Mesothelial cell of epicardium (in vitro differentiated cells): ENCODE measurements at regions not wholly inside any gene's neighbourhood (a gene's known extent, or its start where the extent isn't known, plus 50 kb on each side); places are given as distances from the start of the nearest gene placed in this dataset.

Experiments
- DNase-seq, 2 experiments: peaks; one replicate each; pipeline ENCODE4 v3.0.0; 2021; ENCODE audit warnings: low spot score in 2 of 2; ENCODE audit not compliant: unreplicated experiment in 2 of 2
- H3K27ac Mint-ChIP-seq: 2 replicates; pipeline ENCODE4 v1.8.0; 2021; ENCODE audit warnings: mixed read lengths
- H3K27me3 Mint-ChIP-seq: 2 replicates; pipeline ENCODE4 v1.8.0; 2021; ENCODE audit warnings: low read depth, mixed read lengths
- H3K36me3 Mint-ChIP-seq: 2 replicates; pipeline ENCODE4 v1.8.0; 2021; ENCODE audit warnings: mixed read lengths
- H3K4me1 Mint-ChIP-seq: 2 replicates; pipeline ENCODE4 v1.8.0; 2021; ENCODE audit warnings: mixed read lengths
- H3K4me3 Mint-ChIP-seq: 2 replicates; pipeline ENCODE4 v1.8.0; 2021; ENCODE audit warnings: mild to moderate bottlenecking, moderate library complexity, mixed read lengths
- H3K9me3 Mint-ChIP-seq: 2 replicates; pipeline ENCODE4 v1.8.0; 2021; ENCODE audit warnings: mixed read lengths
- TF ChIP-seq, protein P1 (sequence below): fragments of 200-600 bp; sonication (generic); IDR thresholded peaks from one replicate; pipeline ENCODE4 v1.5.0; 2021; ENCODE audit warnings: antibody characterized with exemption; ENCODE audit not compliant: unreplicated experiment

DNA sequence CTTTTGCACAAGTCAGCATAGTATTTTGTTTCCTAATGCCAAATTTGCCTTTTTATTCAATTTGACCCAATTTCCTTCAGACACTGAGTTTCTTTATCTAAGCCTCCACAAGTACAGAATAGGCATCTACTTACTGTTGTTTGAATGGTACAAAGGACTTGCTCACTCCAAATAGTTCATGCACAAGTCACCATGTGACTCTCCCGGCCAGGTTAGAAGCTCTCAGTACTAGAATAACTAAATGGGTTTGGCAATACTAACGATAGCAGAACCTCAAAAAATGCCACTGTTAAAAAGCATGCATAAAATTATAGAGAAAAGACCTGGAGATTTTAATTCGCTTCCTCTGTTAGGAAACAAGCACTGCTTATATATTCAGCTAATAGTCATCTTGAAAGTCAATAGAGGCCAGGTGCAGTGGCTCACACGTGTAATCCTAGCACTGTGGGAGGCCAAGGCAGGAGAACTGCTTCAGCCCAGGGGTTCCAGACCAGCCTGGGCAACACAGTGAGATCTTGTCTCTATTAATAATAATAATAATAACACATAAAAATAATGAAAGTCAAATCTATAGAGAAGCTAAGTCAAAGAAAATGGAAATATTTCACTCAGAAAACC lies 335.8 kb upstream of the MBL2 start:
- no peaks in the 10 kb centered on the region for H3K4me1 Mint-ChIP-seq
- no peaks in the 10 kb centered on the region for H3K27me3 Mint-ChIP-seq
- H3K27ac Mint-ChIP-seq: no peak overlapping the region
- H3K36me3 Mint-ChIP-seq: peaks cover 4% of the 10 kb centered on the region
- no peak for DNase-seq
- TF ChIP-seq, protein P1, sequence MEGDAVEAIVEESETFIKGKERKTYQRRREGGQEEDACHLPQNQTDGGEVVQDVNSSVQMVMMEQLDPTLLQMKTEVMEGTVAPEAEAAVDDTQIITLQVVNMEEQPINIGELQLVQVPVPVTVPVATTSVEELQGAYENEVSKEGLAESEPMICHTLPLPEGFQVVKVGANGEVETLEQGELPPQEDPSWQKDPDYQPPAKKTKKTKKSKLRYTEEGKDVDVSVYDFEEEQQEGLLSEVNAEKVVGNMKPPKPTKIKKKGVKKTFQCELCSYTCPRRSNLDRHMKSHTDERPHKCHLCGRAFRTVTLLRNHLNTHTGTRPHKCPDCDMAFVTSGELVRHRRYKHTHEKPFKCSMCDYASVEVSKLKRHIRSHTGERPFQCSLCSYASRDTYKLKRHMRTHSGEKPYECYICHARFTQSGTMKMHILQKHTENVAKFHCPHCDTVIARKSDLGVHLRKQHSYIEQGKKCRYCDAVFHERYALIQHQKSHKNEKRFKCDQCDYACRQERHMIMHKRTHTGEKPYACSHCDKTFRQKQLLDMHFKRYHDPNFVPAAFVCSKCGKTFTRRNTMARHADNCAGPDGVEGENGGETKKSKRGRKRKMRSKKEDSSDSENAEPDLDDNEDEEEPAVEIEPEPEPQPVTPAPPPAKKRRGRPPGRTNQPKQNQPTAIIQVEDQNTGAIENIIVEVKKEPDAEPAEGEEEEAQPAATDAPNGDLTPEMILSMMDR: no peak
- no peak overlapping the region for H3K4me3 Mint-ChIP-seq
- peaks cover 17% of the 10 kb centered on the region for H3K9me3 Mint-ChIP-seq

DNA sequence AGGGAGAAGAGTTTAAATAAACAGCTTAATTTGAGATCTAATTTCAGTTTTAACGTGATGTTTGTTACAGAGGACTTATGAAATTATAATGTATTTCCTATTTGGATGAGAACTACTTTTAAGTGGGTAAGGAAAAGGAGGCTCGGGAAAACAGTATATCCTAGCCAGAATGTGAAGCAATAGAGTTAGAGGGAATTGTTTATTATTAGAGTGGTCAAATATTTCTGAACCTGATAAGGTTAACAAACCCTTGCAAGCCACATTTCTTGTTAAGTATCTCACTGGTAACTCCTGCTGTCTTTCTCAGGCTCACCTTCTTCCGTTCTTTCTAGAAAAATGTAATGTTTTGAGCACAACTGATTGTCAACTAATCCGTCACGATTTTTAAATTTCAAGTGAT lies 335.1 kb upstream of the MBL2 start:
- TF ChIP-seq, protein P1: no peak
- Mint-ChIP-seq H3K4me3 (no peak overlapping the region), H3K36me3 (peaks cover 4% of the 10 kb centered on the region), H3K27me3 (no peaks in the 10 kb centered on the region), H3K9me3 (peaks cover 17% of the 10 kb centered on the region), H3K4me1 (no peaks in the 10 kb centered on the region), H3K27ac (no peak overlapping the region)
- no peak for DNase-seq

DNA sequence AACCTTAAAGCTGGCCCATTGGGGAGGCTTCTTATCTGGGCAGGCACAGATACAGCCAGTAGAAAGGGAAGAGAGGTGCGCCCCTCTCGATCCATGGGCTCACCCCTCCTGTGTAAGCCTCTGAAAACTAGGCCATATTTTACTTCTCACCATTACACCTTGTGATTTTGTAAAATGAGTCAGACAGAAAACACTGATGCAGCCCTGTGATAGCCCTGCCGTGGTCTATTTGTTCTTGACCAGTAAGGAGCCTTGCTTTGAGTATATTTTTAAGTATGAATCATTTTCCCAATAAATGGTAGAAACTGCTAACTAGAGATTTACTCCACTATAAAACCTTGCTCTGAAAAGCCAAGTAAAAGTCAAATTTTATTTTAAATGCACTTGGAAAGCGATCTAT lies 329.8 kb upstream of the MBL2 start:
- Mint-ChIP-seq H3K27ac (no peak overlapping the region), H3K4me1 (no peaks in the 10 kb centered on the region), H3K9me3 (peaks cover 21% of the 10 kb centered on the region), H3K27me3 (no peaks in the 10 kb centered on the region), H3K36me3 (no peaks in the 10 kb centered on the region), H3K4me3 (no peak overlapping the region)
- no peak for DNase-seq
- TF ChIP-seq, protein P1: no peak

DNA sequence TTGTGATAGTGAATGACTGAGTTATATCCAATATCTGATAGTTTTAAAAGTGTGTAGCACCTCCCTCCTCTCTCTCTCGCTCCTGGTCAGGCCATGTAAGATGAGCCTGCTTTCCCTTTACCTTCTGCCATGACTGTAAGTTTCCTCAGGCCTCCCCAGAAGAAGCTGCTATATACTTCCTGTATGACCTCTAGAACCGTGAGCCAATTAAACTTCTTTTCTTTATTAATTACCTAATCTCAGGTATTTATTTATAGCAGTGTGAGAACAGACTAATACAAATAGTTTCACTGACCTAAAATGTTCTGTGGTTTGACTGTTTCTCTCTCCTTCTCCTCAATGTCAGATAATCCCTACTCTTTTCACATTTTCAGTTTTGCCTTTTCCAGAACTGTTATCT lies 321.3 kb upstream of the MBL2 start:
- Mint-ChIP-seq H3K36me3 (peaks cover 5% of the 10 kb centered on the region), H3K27me3 (no peaks in the 10 kb centered on the region), H3K9me3 (peaks cover 16% of the 10 kb centered on the region), H3K4me1 (no peaks in the 10 kb centered on the region), H3K27ac (no peak overlapping the region), H3K4me3 (no peak overlapping the region)
- TF ChIP-seq, protein P1: no peak
- no peak for DNase-seq

DNA sequence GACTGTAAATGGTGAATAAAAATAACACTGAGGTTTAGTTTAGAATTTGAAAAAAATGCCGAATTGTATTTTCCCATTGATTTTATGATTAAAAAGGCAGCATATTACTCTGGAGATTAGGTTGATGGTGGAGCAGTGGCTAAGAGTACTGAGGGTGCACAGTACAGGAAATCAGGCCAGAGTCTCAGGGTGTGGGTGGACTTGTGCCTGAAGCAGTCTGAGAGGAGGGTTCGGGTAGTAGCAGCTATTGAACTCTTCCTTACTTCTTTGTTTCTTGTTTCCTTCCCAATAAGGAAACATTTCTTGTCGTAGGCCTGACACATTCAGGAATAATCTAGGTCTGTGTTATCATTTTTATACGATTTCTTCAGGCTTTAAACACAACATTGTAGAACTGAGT lies 319.0 kb upstream of the MBL2 start:
- TF ChIP-seq, protein P1: no peak
- Mint-ChIP-seq H3K4me1 (no peaks in the 10 kb centered on the region), H3K27me3 (no peaks in the 10 kb centered on the region), H3K9me3 (peaks cover 17% of the 10 kb centered on the region), H3K36me3 (peaks cover 2% of the 10 kb centered on the region), H3K27ac (no peak overlapping the region), H3K4me3 (no peak overlapping the region)
- DNase-seq: no peak

DNA sequence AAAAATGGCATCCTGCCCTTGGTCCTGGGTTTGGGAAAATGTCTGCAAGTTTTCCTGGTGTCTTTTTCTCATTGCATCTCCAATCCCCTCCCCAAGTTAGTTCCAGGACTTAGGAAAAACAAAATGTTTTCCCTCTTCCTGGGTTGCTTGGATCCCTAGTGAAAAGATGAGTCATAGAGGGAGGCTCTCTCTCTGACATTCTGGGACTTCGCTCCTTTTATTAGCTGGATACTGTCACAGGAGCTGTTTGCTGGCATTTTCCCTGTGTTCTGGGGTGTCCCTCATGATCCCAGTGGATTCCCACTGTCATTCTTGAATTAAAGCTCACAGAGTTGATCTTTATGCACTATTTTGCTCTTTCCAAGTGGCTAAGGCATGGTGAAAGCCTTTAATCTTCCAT lies 316.4 kb upstream of the MBL2 start:
- H3K27ac Mint-ChIP-seq: no peak overlapping the region

More for the DNA sequence above, 316.4 kb upstream of the MBL2 start:
- no peak for DNase-seq
- TF ChIP-seq, protein P1: no peak
- Mint-ChIP-seq H3K4me3 (no peak overlapping the region), H3K9me3 (peaks cover 38% of the 10 kb centered on the region), H3K36me3 (peaks cover 6% of the 10 kb centered on the region), H3K27me3 (no peaks in the 10 kb centered on the region), H3K4me1 (no peaks in the 10 kb centered on the region)
